ENCODE measurements at regions not wholly inside any gene's neighbourhood (a gene's known extent, or its start where the extent isn't known, plus 50 kb on each side); places are given as distances from the start of the nearest gene placed in this dataset.
"Not testable (repeated sequence)": the region's sequence is repeated elsewhere in the genome, so short reads cannot be mapped to it uniquely, and the experiment has no call there.

DNA sequence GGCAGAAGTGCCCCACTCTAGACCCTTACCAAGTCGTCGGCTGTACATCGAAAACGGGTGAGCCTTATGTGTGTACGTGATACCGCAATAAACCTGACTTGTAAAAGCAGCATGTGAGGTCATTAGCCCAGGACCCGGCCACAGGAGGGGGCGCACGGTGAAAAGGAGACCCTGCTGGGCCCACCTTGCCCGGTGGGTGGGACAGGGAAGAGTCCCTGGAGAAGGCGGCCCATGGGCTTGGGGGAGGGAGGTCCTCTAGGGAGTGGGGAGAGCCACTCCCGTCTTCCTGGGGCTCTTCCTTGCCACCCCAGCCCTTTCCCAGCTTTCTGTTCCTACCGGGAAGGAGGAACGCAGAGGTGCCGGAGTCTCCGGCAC is 188.8 kb downstream of the NPIPB11 start:
- H3K4me3 ChIP-seq (ENCODE audit: low read depth, low read length); H3K27ac ChIP-seq (ENCODE audit: extremely low read depth, low read depth, low read length); CTCF ChIA-PET; H3K9me3 ChIP-seq (ENCODE audit: control insufficient read depth, insufficient read depth, low read depth, low read length); POLR2A ChIA-PET; H3K4me1 ChIP-seq (ENCODE audit: control insufficient read depth, insufficient read depth, low read length); H3K36me3 ChIP-seq (ENCODE audit: control insufficient read depth in 2 of 2, insufficient read depth in 1 of 2, low read length in 2 of 2): not testable (repeated sequence)
- TF ChIP-seq ZIC2 (tag by site-specific recombination; IDR thresholded peaks at IDR 0.05): peak; percentile 33; the same call in 1 of the 2 replicates

DNA sequence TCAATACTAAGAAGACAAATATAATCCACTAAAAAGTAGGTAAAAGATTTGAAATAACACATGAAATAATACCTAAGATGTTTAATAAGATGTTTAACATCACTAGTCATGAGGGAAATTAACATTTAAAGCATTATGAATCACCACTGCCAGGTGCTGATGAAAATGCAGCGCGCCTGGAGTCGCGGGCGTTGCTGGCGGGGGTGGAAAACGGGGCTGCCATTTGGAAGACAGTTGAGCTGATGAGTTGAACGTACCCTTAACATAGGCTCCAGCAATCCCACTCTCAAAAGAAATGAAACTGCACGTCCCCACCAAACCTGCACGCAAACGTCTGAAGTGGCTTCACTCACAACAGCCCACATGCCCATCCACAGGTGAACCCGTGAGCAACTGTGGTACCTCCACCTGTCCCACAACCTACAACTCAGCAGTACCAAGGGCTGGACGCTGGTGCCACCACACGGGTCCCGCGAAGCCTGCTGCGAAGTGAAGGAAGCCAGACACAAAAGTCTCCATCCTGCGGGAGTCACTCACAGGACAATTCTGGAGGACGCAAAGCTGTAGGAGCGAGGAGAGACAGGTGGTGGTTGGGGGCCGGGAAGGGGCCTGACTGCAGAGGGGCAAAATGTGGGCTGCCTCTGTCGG is 189.3 kb downstream of the NPIPB11 start:
- H3K4me1 ChIP-seq (ENCODE audit: control insufficient read depth, insufficient read depth, low read length); H3K36me3 ChIP-seq (ENCODE audit: control insufficient read depth in 2 of 2, insufficient read depth in 1 of 2, low read length in 2 of 2); CTCF ChIA-PET; H3K4me3 ChIP-seq (ENCODE audit: low read depth, low read length); H3K27ac ChIP-seq (ENCODE audit: extremely low read depth, low read depth, low read length); POLR2A ChIA-PET; H3K9me3 ChIP-seq (ENCODE audit: control insufficient read depth, insufficient read depth, low read depth, low read length): not testable (repeated sequence)

- H3K36me3 ChIP-seq (ENCODE audit: control insufficient read depth in 2 of 2, insufficient read depth in 1 of 2, low read length in 2 of 2); H3K27ac ChIP-seq (ENCODE audit: extremely low read depth, low read depth, low read length); H3K9me3 ChIP-seq (ENCODE audit: control insufficient read depth, insufficient read depth, low read depth, low read length); H3K4me1 ChIP-seq (ENCODE audit: control insufficient read depth, insufficient read depth, low read length); H3K4me3 ChIP-seq (ENCODE audit: low read depth, low read length); POLR2A ChIA-PET; CTCF ChIA-PET: not testable (repeated sequence)
Observed at GRCh38 chr16:29213770-29214169, 192.7 kb downstream of the NPIPB11 start.

- H3K4me3 ChIP-seq (ENCODE audit: low read depth, low read length); H3K36me3 ChIP-seq (ENCODE audit: control insufficient read depth in 2 of 2, insufficient read depth in 1 of 2, low read length in 2 of 2); H3K4me1 ChIP-seq (ENCODE audit: control insufficient read depth, insufficient read depth, low read length); H3K9me3 ChIP-seq (ENCODE audit: control insufficient read depth, insufficient read depth, low read depth, low read length); H3K27ac ChIP-seq (ENCODE audit: extremely low read depth, low read depth, low read length); POLR2A ChIA-PET; CTCF ChIA-PET: not testable (repeated sequence)
Observed at GRCh38 chr16:29213251-29213650, 193.3 kb downstream of the NPIPB11 start.

- H3K9me3 ChIP-seq (ENCODE audit: control insufficient read depth, insufficient read depth, low read depth, low read length); CTCF ChIA-PET; H3K4me3 ChIP-seq (ENCODE audit: low read depth, low read length); H3K4me1 ChIP-seq (ENCODE audit: control insufficient read depth, insufficient read depth, low read length); H3K27ac ChIP-seq (ENCODE audit: extremely low read depth, low read depth, low read length); H3K36me3 ChIP-seq (ENCODE audit: control insufficient read depth in 2 of 2, insufficient read depth in 1 of 2, low read length in 2 of 2); POLR2A ChIA-PET: not testable (repeated sequence)
Observed at GRCh38 chr16:29212084-29213027, 194.2 kb downstream of the NPIPB11 start.

DNA sequence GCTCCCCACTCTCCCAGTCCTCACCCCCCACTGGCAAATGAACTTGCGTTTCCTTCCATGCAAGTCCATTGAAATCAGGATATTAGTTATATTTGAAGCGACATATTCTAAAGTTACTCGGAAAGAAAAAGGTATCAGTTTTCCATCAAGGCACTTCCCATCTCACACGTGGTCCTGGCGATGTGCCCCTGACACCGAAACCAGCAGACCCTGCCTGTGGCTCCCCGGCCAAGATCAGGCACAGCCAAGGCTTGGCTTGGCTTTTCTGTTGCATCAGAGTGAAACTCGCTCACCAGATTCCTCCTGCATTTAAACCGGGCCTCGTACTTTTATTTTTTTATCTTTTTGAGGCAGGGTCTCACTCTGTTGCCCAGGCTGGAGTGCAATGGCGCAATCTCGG is 195.1 kb downstream of the NPIPB11 start:
- H3K36me3 ChIP-seq (ENCODE audit: control insufficient read depth in 2 of 2, insufficient read depth in 1 of 2, low read length in 2 of 2); H3K4me1 ChIP-seq (ENCODE audit: control insufficient read depth, insufficient read depth, low read length); POLR2A ChIA-PET; H3K27ac ChIP-seq (ENCODE audit: extremely low read depth, low read depth, low read length); H3K4me3 ChIP-seq (ENCODE audit: low read depth, low read length); H3K9me3 ChIP-seq (ENCODE audit: control insufficient read depth, insufficient read depth, low read depth, low read length); CTCF ChIA-PET: not testable (repeated sequence)

- H3K9me3 ChIP-seq (ENCODE audit: control insufficient read depth, insufficient read depth, low read depth, low read length); H3K27ac ChIP-seq (ENCODE audit: extremely low read depth, low read depth, low read length); H3K36me3 ChIP-seq (ENCODE audit: control insufficient read depth in 2 of 2, insufficient read depth in 1 of 2, low read length in 2 of 2); H3K4me3 ChIP-seq (ENCODE audit: low read depth, low read length); POLR2A ChIA-PET; H3K4me1 ChIP-seq (ENCODE audit: control insufficient read depth, insufficient read depth, low read length); CTCF ChIA-PET: not testable (repeated sequence)
Observed at GRCh38 chr16:29210299-29211150, 196.0 kb downstream of the NPIPB11 start.

- H3K36me3 ChIP-seq (ENCODE audit: control insufficient read depth in 2 of 2, insufficient read depth in 1 of 2, low read length in 2 of 2); CTCF ChIA-PET; POLR2A ChIA-PET; H3K4me3 ChIP-seq (ENCODE audit: low read depth, low read length); H3K27ac ChIP-seq (ENCODE audit: extremely low read depth, low read depth, low read length); H3K4me1 ChIP-seq (ENCODE audit: control insufficient read depth, insufficient read depth, low read length); H3K9me3 ChIP-seq (ENCODE audit: control insufficient read depth, insufficient read depth, low read depth, low read length): not testable (repeated sequence)
Observed at GRCh38 chr16:29206120-29206519, 200.4 kb downstream of the NPIPB11 start.

DNA sequence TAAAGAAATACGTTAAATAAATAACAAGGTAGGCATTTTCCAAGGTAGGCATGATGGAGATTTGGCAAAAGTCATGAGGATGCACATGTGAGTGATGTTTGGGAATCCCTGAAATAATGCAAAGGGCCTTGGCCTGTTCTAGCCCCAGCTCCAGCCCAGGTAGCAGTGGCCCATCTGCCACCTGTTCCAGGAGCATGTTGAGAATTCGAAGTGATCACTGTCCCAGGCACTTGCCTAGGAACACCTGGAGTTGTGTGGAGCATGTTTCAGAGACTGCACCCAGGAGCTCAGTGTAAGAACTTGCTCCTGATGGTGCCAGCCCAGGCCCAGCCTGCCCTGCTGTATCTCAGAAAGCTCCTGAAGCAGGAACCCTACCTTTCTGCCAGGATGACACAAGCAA is 201.4 kb downstream of the NPIPB11 start:
- POLR2A ChIA-PET; H3K9me3 ChIP-seq (ENCODE audit: control insufficient read depth, insufficient read depth, low read depth, low read length): not testable (repeated sequence)

More for the DNA sequence above, 201.4 kb downstream of the NPIPB11 start:
- H3K27ac ChIP-seq (ENCODE audit: extremely low read depth, low read depth, low read length); CTCF ChIA-PET; H3K4me3 ChIP-seq (ENCODE audit: low read depth, low read length); H3K36me3 ChIP-seq (ENCODE audit: control insufficient read depth in 2 of 2, insufficient read depth in 1 of 2, low read length in 2 of 2); H3K4me1 ChIP-seq (ENCODE audit: control insufficient read depth, insufficient read depth, low read length): not testable (repeated sequence)
